A172 (cell line): ENCODE measurements at regions not wholly inside any gene's neighbourhood (a gene's known extent, or its start where the extent isn't known, plus 50 kb on each side); places are given as distances from the start of the nearest gene placed in this dataset.

Experiments used
- DNase-seq: peaks from one replicate; pipeline ENCODE4 v3.0.0-alpha.2; 2015; ENCODE audit warnings: low spot score

DNA sequence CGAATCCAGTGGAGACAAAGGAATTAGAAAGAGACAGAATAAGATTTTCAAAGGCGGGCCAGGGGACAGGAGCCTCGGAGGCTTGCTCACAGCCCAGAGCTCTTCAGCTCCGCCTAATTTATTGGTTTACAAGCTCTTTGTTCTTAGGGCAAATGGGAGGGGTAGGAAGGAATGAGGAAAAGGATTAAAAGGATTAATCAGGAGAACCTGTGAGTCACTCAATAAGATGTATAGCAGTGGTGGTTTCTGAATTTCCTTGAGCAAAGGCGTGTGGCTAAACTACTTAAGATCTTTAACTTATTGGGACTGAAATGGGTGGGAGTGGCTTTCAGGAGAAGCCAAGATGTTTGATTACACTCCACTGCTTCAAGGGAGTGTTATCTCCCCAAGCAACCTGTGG is 456.0 kb upstream of the SPANXN1 start:
- DNase-seq: peak; percentile 44

DNA sequence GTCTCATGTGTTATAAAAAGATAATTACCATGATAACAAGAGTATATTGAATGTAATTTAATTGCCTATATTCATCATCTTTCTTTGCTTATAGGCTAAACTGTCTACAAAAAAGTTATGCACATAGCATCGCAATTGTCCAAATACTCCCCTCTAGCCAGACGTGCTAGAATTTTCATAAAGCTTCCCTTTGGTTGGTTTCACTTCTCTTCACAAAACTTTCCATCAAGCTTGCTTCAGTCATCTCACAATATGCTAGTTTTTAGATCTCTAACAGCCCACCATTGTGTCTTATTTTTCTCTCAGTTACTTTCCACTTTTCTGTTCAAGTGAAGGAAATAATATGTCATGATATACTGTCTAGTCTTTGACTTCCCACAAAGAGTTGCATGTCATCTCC is 448.3 kb upstream of the SPANXN1 start:
- DNase-seq: no peak

DNA sequence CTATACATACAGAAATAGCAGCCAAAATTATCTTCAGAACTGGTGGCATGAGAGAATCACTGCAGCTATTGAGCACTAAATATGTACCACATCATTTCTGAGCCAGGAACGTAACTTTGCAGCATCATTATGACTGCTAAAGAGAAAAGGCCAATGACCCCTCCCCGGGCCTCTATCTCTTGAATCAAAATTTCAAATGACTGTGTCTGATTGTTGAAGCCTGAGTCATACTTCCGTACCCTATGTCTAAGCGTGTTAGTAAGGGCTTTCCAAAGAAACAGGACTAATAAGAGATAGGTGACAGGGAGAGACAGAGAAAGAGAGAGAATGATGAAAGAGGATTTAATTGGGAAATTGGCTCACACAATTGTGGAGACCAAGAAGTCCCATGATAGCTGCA is 445.5 kb upstream of the SPANXN1 start:
- DNase-seq: peak; percentile 93

DNA sequence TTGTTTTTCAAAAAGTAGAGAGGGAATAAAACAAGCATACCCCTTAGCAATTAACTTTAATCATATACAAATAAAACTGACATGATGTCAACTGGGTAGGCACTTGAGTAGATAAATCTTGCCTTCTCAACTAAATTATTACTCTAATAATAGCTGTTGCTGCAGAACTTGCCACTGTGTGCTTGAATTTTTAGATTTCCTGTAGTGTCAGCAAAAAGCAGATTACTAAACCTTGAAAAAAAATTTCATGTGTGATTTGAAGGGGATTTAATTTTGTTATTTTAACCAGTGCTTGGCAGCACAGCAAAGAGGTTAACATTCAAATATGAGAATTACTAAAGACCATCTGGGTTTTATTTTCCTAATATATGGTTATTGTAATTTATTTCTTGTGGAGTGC is 438.3 kb upstream of the SPANXN1 start:
- no peak for DNase-seq

DNA sequence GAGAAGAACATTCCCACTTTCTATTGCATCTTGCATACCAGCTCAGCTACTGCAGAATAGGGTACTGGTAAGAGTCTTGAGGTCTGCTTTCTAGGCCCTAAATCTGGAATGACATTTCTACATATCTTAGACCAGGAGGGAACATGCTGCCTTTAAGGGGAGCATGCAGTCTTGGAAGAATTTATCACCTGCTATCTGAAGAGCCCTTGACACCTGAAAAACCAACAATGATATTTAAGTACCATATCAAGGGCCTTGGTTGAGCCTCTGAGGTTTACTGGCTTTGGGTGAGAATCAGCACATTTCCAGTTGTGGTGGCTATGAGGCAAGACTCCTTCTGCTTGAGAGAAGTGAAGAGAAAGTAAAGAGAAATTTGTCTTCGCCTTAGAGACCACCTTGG is 436.8 kb upstream of the SPANXN1 start:
- DNase-seq: no peak

DNA sequence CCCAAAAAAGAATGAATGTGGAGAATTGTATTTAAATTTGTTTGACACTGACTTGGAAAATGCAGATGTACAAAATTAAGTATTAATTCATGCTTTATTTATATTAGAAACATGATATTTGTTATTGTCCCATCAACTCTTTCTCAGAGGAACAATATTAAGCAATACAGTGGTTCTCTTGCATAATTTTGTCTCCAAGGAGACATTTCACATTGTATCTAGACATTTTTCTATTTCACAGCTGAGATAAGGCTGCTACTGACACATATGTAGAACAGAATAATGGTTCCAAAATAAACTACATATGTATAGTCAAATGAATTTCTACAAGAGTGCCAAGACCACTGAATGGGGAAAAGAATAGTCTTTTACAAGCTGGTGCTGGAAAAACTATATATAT is 427.9 kb upstream of the SPANXN1 start:
- DNase-seq: no peak

DNA sequence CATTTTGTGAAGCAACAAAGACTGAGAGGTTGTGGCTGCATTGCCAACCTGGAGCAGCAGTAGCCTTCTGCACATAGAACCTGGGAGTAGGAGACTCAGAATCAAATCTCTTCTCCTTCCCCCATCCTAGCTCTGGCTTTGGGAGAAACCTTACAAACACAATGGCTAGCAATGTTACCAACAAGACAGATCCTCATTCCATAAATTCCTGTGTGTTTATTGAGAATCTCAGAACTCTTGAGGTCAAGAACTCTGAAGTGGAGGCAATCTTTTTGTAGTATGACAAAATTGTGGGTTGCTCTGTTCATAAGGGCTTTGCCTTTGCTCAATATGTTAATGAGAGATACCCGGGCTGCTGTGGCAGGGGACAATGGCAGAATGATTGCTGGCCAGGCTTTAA is 406.7 kb upstream of the SPANXN1 start:
- peak; percentile 57 for DNase-seq

DNA sequence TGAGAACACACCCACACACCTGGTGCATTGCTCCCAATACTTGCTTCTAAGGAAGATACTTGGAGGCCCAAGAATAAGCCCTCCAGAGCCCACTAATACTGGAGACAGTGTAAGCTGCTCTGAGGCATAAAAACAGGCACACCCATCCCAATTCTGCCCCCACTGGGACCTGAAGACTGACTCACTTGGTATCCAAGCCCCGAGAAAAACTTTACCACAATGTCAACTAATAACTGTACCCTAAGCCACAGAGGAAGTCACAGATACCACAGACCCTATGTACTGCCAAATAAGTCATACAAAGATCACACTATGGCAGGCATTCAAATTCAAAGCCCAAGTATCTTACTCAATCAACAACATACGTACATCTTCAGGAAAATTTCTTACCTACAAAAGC is 398.2 kb upstream of the SPANXN1 start:
- peak; percentile 31 for DNase-seq

DNA sequence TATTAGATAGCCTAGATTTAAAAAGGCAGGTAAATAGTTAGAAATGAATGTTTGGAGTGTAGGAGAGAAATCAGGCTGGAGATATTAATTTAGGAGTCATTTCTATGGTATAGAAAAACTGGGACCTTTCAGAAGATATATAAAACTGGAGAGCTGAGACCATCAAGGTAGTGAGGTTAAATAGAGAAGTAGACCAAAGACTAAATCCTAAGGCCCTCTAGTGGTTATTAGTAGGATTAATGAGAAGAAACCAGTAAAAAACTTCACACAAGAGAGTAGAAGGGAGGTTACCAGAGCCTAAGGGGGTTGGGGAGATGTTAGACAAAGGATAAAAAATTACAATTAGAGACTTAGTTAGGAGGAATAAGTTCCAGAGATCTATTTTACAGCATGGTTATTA is 351.0 kb upstream of the SPANXN1 start:
- DNase-seq: peak; percentile 20

DNA sequence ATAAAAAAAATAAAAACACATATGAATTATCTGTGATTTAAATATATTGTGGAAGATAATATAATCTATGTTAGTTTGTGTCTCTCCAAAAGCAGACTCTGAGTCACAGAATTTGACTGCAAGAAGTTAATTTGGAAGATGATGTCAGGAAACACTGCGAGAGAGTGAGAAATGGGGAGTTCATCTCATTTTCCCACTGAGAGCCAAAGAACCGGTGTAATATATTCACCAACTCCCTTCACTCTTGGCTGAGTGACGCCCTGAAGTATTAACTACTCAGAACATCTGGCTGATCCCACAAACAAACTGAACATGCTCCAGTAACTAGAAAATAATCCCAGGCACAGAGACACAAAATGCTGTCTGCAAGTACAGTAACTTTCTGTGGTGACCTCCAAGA is 345.8 kb upstream of the SPANXN1 start:
- no peak for DNase-seq

DNA sequence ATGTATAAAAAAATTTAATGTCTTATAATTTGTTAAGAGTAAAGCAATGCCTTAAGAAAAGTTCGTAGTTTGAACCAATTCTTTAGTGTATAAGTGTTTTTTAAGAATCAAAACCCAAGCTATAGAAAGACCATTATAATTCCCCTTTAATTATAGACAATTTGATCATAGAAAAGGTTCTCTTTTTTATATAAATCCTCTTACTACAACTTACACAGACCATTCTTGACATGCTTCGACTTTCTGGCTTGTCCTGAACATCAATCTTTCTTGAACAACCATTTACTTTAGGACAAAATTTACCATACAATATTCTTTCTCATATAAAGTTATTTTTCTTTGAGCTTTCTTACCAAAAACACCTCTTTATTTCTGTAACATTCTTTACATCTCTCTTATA is 330.5 kb upstream of the SPANXN1 start:
- no peak for DNase-seq

DNA sequence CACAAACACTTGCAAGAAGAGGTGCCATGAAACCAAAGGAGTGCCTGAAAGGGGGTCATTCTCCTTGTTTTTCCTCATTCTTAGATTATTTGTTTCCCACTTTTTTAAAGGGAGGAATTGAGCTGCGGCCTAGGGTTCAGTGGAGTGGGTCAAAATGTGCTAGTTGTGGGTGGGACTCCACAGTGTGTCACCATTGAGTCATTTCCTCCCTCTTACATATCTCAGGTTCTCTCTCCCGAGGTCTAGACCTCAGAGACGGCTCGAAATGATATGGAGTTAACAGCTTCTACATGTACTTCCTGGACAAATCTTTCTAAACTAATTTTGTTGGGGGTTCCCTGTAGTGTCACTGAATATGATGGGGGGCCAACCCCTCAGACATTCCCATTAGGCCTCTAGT is 328.4 kb upstream of the SPANXN1 start:
- DNase-seq: peak; percentile 51

DNA sequence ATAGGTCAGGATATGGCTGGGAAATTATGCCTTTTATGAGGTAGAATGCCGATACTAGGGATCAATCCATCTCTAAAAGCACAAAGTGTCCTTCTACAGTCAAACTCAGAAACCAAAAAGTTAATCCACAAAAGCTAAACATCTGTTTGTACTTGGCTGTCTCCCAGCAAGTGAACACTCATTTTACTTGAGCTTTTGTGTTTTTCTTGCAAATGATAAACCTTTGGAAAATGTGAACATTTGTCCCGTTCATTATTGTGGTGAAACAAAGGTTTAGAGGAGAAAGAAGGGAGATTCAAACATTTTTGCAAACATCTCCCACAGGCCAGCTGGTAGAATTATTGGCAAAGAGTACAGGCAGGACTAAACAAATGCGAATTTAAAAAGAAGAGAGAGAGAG is 300.6 kb upstream of the SPANXN1 start:
- DNase-seq: no peak
